ENCODE measurements at regions not wholly inside any gene's neighbourhood (a gene's known extent, or its start where the extent isn't known, plus 50 kb on each side); places are given as distances from the start of the nearest gene placed in this dataset.

DNA sequence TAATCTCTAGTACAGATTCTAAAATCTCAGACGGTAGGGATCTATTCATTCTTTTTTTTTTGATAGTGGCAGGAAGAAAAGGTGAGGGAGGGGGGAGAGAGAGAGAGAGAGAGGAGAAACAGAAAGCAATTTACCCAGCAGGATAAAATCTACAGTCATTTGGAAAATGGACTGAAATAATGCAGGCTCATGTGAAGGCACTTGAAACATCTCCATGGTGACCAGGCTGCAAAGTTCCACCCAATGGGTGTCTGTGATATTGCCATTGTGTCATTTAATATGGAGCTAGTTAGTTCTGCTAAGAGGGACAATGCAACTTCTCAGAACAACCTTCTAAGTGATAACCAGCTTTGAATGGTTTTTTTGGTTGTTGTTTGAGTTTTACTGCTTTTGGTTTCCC is 165.2 kb upstream of the RAG2 start:
- Mint-ChIP-seq H3K27me3 (ENCODE audit: low read depth) (peaks cover 4% of the 10 kb centered on the region), H3K9me3 (peaks cover 85% of the 10 kb centered on the region), H3K36me3 (peaks cover 58% of the 10 kb centered on the region), H3K27ac (no peak overlapping the region), H3K4me3 (no peak overlapping the region), H3K4me1 (no peaks in the 10 kb centered on the region)
- TF ChIP-seq IRF2 (CRISPR knock-in tag; IDR thresholded peaks at IDR 0.05; ENCODE audit: borderline replicate concordance, low read depth), result no peak
- TF ChIP-seq USF1 (CRISPR knock-in tag; IDR thresholded peaks at IDR 0.05), result no peak
- TF ChIP-seq RORB (CRISPR knock-in tag; IDR thresholded peaks at IDR 0.05), result no peak
- TF ChIP-seq, protein P1, sequence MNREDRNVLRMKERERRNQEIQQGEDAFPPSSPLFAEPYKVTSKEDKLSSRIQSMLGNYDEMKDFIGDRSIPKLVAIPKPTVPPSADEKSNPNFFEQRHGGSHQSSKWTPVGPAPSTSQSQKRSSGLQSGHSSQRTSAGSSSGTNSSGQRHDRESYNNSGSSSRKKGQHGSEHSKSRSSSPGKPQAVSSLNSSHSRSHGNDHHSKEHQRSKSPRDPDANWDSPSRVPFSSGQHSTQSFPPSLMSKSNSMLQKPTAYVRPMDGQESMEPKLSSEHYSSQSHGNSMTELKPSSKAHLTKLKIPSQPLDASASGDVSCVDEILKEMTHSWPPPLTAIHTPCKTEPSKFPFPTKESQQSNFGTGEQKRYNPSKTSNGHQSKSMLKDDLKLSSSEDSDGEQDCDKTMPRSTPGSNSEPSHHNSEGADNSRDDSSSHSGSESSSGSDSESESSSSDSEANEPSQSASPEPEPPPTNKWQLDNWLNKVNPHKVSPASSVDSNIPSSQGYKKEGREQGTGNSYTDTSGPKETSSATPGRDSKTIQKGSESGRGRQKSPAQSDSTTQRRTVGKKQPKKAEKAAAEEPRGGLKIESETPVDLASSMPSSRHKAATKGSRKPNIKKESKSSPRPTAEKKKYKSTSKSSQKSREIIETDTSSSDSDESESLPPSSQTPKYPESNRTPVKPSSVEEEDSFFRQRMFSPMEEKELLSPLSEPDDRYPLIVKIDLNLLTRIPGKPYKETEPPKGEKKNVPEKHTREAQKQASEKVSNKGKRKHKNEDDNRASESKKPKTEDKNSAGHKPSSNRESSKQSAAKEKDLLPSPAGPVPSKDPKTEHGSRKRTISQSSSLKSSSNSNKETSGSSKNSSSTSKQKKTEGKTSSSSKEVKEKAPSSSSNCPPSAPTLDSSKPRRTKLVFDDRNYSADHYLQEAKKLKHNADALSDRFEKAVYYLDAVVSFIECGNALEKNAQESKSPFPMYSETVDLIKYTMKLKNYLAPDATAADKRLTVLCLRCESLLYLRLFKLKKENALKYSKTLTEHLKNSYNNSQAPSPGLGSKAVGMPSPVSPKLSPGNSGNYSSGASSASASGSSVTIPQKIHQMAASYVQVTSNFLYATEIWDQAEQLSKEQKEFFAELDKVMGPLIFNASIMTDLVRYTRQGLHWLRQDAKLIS (CRISPR knock-in tag; IDR thresholded peaks at IDR 0.05; ENCODE audit: borderline replicate concordance), result no peak
- POLR2A ChIA-PET, result no interaction called here
- ATAC-seq (no peak), DNase-seq (ENCODE audit: low spot score) (no peak)
- CTCF ChIA-PET, result no interaction called here

DNA sequence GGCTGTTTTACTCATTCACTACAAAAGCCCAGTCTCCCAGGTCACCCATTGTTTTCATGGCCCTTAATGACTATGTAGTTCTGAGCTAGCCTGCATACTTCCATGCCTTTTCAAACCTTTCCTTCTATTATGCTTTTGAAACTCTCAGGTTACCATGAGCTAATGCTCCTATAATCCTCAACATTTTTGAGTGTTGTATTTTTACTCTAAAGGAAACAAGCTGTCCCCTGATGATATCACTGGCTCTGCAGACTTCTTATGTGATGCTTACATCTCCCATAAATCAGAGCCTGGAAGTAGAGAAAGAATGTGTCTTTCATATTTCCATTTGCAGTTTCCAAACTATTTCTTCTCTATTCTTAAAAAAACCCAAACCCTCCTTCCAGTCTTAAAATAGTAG is 159.0 kb upstream of the RAG2 start:
- Mint-ChIP-seq H3K4me1 (no peaks in the 10 kb centered on the region), H3K36me3 (peaks cover 59% of the 10 kb centered on the region), H3K27ac (no peak overlapping the region), H3K4me3 (no peak overlapping the region), H3K27me3 (ENCODE audit: low read depth) (peaks cover 12% of the 10 kb centered on the region), H3K9me3 (peaks cover 89% of the 10 kb centered on the region)
- DNase-seq (ENCODE audit: low spot score), result no peak
- ChIA-PET CTCF (no interaction called here), POLR2A (no interaction called here)
- ATAC-seq, result no peak
- TF ChIP-seq, protein P2, sequence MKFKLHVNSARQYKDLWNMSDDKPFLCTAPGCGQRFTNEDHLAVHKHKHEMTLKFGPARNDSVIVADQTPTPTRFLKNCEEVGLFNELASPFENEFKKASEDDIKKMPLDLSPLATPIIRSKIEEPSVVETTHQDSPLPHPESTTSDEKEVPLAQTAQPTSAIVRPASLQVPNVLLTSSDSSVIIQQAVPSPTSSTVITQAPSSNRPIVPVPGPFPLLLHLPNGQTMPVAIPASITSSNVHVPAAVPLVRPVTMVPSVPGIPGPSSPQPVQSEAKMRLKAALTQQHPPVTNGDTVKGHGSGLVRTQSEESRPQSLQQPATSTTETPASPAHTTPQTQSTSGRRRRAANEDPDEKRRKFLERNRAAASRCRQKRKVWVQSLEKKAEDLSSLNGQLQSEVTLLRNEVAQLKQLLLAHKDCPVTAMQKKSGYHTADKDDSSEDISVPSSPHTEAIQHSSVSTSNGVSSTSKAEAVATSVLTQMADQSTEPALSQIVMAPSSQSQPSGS (CRISPR knock-in tag; IDR thresholded peaks at IDR 0.05; ENCODE audit: borderline replicate concordance, low read depth), result no peak
- TF ChIP-seq TEAD1 (CRISPR knock-in tag; IDR thresholded peaks at IDR 0.05) (no peak), RELA (CRISPR knock-in tag; IDR thresholded peaks at IDR 0.05; ENCODE audit: borderline replicate concordance) (no peak), HMGA2 (CRISPR knock-in tag; IDR thresholded peaks at IDR 0.05) (no peak), USF2 (CRISPR knock-in tag; IDR thresholded peaks at IDR 0.05) (no peak), OVOL2 (CRISPR knock-in tag; IDR thresholded peaks at IDR 0.05; ENCODE audit: borderline replicate concordance) (no peak), ZNF416 (CRISPR knock-in tag; IDR thresholded peaks at IDR 0.05) (no peak), E2F4 (CRISPR knock-in tag; IDR thresholded peaks at IDR 0.05; ENCODE audit: borderline replicate concordance, low read depth) (no peak), TCF7 (CRISPR knock-in tag; IDR thresholded peaks at IDR 0.05; ENCODE audit: low read depth) (no peak), KAT7 (CRISPR knock-in tag; IDR thresholded peaks at IDR 0.05; ENCODE audit: borderline replicate concordance) (no peak), CREB1 (CRISPR knock-in tag; IDR thresholded peaks at IDR 0.05) (no peak)
- TF ChIP-seq, protein P3, sequence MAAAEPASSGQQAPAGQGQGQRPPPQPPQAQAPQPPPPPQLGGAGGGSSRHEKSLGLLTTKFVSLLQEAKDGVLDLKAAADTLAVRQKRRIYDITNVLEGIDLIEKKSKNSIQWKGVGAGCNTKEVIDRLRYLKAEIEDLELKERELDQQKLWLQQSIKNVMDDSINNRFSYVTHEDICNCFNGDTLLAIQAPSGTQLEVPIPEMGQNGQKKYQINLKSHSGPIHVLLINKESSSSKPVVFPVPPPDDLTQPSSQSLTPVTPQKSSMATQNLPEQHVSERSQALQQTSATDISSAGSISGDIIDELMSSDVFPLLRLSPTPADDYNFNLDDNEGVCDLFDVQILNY (CRISPR knock-in tag; IDR thresholded peaks at IDR 0.05), result no peak
- TF ChIP-seq, protein P4, sequence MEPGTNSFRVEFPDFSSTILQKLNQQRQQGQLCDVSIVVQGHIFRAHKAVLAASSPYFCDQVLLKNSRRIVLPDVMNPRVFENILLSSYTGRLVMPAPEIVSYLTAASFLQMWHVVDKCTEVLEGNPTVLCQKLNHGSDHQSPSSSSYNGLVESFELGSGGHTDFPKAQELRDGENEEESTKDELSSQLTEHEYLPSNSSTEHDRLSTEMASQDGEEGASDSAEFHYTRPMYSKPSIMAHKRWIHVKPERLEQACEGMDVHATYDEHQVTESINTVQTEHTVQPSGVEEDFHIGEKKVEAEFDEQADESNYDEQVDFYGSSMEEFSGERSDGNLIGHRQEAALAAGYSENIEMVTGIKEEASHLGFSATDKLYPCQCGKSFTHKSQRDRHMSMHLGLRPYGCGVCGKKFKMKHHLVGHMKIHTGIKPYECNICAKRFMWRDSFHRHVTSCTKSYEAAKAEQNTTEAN (CRISPR knock-in tag; IDR thresholded peaks at IDR 0.05), result no peak
- TF ChIP-seq, protein P5, sequence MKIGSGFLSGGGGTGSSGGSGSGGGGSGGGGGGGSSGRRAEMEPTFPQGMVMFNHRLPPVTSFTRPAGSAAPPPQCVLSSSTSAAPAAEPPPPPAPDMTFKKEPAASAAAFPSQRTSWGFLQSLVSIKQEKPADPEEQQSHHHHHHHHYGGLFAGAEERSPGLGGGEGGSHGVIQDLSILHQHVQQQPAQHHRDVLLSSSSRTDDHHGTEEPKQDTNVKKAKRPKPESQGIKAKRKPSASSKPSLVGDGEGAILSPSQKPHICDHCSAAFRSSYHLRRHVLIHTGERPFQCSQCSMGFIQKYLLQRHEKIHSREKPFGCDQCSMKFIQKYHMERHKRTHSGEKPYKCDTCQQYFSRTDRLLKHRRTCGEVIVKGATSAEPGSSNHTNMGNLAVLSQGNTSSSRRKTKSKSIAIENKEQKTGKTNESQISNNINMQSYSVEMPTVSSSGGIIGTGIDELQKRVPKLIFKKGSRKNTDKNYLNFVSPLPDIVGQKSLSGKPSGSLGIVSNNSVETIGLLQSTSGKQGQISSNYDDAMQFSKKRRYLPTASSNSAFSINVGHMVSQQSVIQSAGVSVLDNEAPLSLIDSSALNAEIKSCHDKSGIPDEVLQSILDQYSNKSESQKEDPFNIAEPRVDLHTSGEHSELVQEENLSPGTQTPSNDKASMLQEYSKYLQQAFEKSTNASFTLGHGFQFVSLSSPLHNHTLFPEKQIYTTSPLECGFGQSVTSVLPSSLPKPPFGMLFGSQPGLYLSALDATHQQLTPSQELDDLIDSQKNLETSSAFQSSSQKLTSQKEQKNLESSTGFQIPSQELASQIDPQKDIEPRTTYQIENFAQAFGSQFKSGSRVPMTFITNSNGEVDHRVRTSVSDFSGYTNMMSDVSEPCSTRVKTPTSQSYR (CRISPR knock-in tag; IDR thresholded peaks at IDR 0.05), result no peak

All from WTC11 (cell line).